ENCODE measurements at regions not wholly inside any gene's neighbourhood (a gene's known extent, or its start where the extent isn't known, plus 50 kb on each side); places are given as distances from the start of the nearest gene placed in this dataset.

- no peak overlapping the region for H3K4me3 ChIP-seq (ENCODE audit: low read depth, low read length)
- TF ChIP-seq KLF10 (tag by site-specific recombination; IDR thresholded peaks at IDR 0.05) (no peak), ZNF394 (tag by site-specific recombination; IDR thresholded peaks at IDR 0.05; ENCODE audit: borderline replicate concordance) (no peak), ZEB2 (tag by site-specific recombination; IDR thresholded peaks at IDR 0.05) (no peak), ZFP3 (tag by site-specific recombination; IDR thresholded peaks at IDR 0.05; ENCODE audit: low read depth) (no peak), ZNF311 (tag by site-specific recombination; IDR thresholded peaks at IDR 0.05; ENCODE audit: borderline replicate concordance) (no peak)
- no peaks in the 10 kb centered on the region for H3K9me3 ChIP-seq (ENCODE audit: control insufficient read depth, insufficient read depth, low read depth, low read length)
- H3K36me3 ChIP-seq (ENCODE audit: control insufficient read depth in 2 of 2, insufficient read depth in 1 of 2, low read length in 2 of 2) = no peaks in the 10 kb centered on the region
- peaks cover 8% of the 10 kb centered on the region for H3K4me1 ChIP-seq (ENCODE audit: control insufficient read depth, insufficient read depth, low read length)
- H3K27ac ChIP-seq (ENCODE audit: extremely low read depth, low read depth, low read length) = no peak overlapping the region
- CTCF ChIA-PET = interaction anchor here (0.6 to 2.2 kb wide), 2 partner anchors 81 to 797 kb away, joined by 4 to 5 read pairs; no protein-coding TSS in a partner anchor
- POLR2A ChIA-PET = no interaction called here
Observed at GRCh38 chr2:219916726-219917440, 289.5 kb downstream of the SLC4A3 start.

- Histone ChIP-seq H3K9me3 (ENCODE audit: control insufficient read depth, insufficient read depth, low read depth, low read length) (no peaks in the 10 kb centered on the region), H3K4me1 (ENCODE audit: control insufficient read depth, insufficient read depth, low read length) (peaks cover 8% of the 10 kb centered on the region), H3K36me3 (ENCODE audit: control insufficient read depth in 2 of 2, insufficient read depth in 1 of 2, low read length in 2 of 2) (no peaks in the 10 kb centered on the region), H3K27ac (ENCODE audit: extremely low read depth, low read depth, low read length) (peak overlapping the region; percentile 25), H3K4me3 (ENCODE audit: low read depth, low read length) (no peak overlapping the region)
- no peak for TF ChIP-seq PBX3 (CRISPR knock-in tag; IDR thresholded peaks at IDR 0.05)
- peak; percentile 83 for TF ChIP-seq FEZF1 (tag by site-specific recombination; IDR thresholded peaks at IDR 0.05)
- TF ChIP-seq ZNF10 (tag by site-specific recombination; IDR thresholded peaks at IDR 0.05) = no peak
- no peak for TF ChIP-seq ZNF175 (tag by site-specific recombination; IDR thresholded peaks at IDR 0.05)
- TF ChIP-seq ZNF112 (tag by site-specific recombination; IDR thresholded peaks at IDR 0.05) = no peak
- no peak for TF ChIP-seq KLF9 (tag by site-specific recombination; IDR thresholded peaks at IDR 0.05; ENCODE audit: low read depth)
- ChIA-PET POLR2A (no interaction called here), CTCF (no interaction called here)
Observed at GRCh38 chr2:219918254-219918653, 290.8 kb downstream of the SLC4A3 start.

- no peak overlapping the region for H3K4me3 ChIP-seq (ENCODE audit: low read depth, low read length)
- ChIA-PET POLR2A (no interaction called here), CTCF (no interaction called here)
- H3K9me3 ChIP-seq (ENCODE audit: control insufficient read depth, insufficient read depth, low read depth, low read length) = no peaks in the 10 kb centered on the region
- H3K36me3 ChIP-seq (ENCODE audit: control insufficient read depth in 2 of 2, insufficient read depth in 1 of 2, low read length in 2 of 2) = no peaks in the 10 kb centered on the region
- TF ChIP-seq ZNF600 (tag by site-specific recombination; IDR thresholded peaks at IDR 0.05) (no peak), ZBTB44 (tag by site-specific recombination; IDR thresholded peaks at IDR 0.05) (0 out of 2 replicates have a peak, but pooled peaks have one; percentile 14)
- H3K27ac ChIP-seq (ENCODE audit: extremely low read depth, low read depth, low read length) = 0 out of 2 replicates have a peak overlapping the region, but pooled peaks have one; percentile 25
- peaks cover 8% of the 10 kb centered on the region for H3K4me1 ChIP-seq (ENCODE audit: control insufficient read depth, insufficient read depth, low read length)
Observed at GRCh38 chr2:219918944-219919343, 291.5 kb downstream of the SLC4A3 start.

- Histone ChIP-seq H3K4me3 (ENCODE audit: low read depth, low read length) (no peak overlapping the region), H3K36me3 (ENCODE audit: control insufficient read depth in 2 of 2, insufficient read depth in 1 of 2, low read length in 2 of 2) (no peaks in the 10 kb centered on the region), H3K4me1 (ENCODE audit: control insufficient read depth, insufficient read depth, low read length) (peaks cover 8% of the 10 kb centered on the region), H3K9me3 (ENCODE audit: control insufficient read depth, insufficient read depth, low read depth, low read length) (no peaks in the 10 kb centered on the region), H3K27ac (ENCODE audit: extremely low read depth, low read depth, low read length) (no peak overlapping the region)
- TF ChIP-seq PBX3 (CRISPR knock-in tag; IDR thresholded peaks at IDR 0.05) (no peak), ZNF394 (tag by site-specific recombination; IDR thresholded peaks at IDR 0.05; ENCODE audit: borderline replicate concordance) (no peak), EGR2 (tag by site-specific recombination; IDR thresholded peaks at IDR 0.05; ENCODE audit: low read depth) (no peak), ZNF404 (tag by site-specific recombination; IDR thresholded peaks at IDR 0.05) (no peak), SP7 (tag by site-specific recombination; IDR thresholded peaks at IDR 0.05) (no peak), RBAK (tag by site-specific recombination; IDR thresholded peaks at IDR 0.05) (no peak), WT1 (tag by site-specific recombination; IDR thresholded peaks at IDR 0.05) (no peak), BCL11A (tag by site-specific recombination; IDR thresholded peaks at IDR 0.05; ENCODE audit: low read depth) (no peak), ZNF398 (tag by site-specific recombination; IDR thresholded peaks at IDR 0.05) (no peak), ZNF138 (tag by site-specific recombination; IDR thresholded peaks at IDR 0.05; ENCODE audit: borderline replicate concordance) (no peak)
- POLR2A ChIA-PET = no interaction called here
- CTCF ChIA-PET = no interaction called here
Observed at GRCh38 chr2:219919506-219919905, 292.1 kb downstream of the SLC4A3 start.
